Tongue (tissue), 1 donor: ENCODE measurements at regions not wholly inside any gene's neighbourhood (a gene's known extent, or its start where the extent isn't known, plus 50 kb on each side); places are given as distances from the start of the nearest gene placed in this dataset.

ENCODE experiments used
- DNase-seq: peaks from one replicate; pipeline ENCODE4 v3.0.0-alpha.2; 2015

GRCh38 chr17:62882284-62882683 is 74.2 kb upstream of the MARCHF10 start:
- no peak for DNase-seq

- DNase-seq, result no peak
These were observed 72.0 kb upstream of the MARCHF10 start for GRCh38 chr17:62880120-62880519.

GRCh38 chr17:62876673-62877405 is 68.7 kb upstream of the MARCHF10 start:
- DNase-seq, result peak; percentile 37

- DNase-seq, result no peak
These were observed 67.9 kb upstream of the MARCHF10 start for GRCh38 chr17:62876063-62876462.

GRCh38 chr17:62875296-62875695 is 67.2 kb upstream of the MARCHF10 start:
- no peak for DNase-seq

- DNase-seq, result no peak
These were observed 63.2 kb upstream of the MARCHF10 start for GRCh38 chr17:62871291-62871690.

GRCh38 chr17:62870552-62870971 is 62.4 kb upstream of the MARCHF10 start:
- DNase-seq, result peak; percentile 52

- DNase-seq, result peak; percentile 65
These were observed 62.0 kb upstream of the MARCHF10 start for GRCh38 chr17:62870030-62870541.

GRCh38 chr17:62868723-62869122 is 60.6 kb upstream of the MARCHF10 start:
- no peak for DNase-seq

GRCh38 chr17:62868008-62868407 is 59.9 kb upstream of the MARCHF10 start:
- no peak for DNase-seq

GRCh38 chr17:62867303-62867702 is 59.2 kb upstream of the MARCHF10 start:
- DNase-seq, result peak; percentile 35

- DNase-seq, result peak; percentile 32
These were observed 58.4 kb upstream of the MARCHF10 start for GRCh38 chr17:62866471-62866870.

GRCh38 chr17:62865586-62865985 is 57.5 kb upstream of the MARCHF10 start:
- no peak for DNase-seq

- DNase-seq, result no peak
These were observed 54.1 kb upstream of the MARCHF10 start for GRCh38 chr17:62862251-62862650.

GRCh38 chr17:62860962-62861873 is 53.1 kb upstream of the MARCHF10 start:
- DNase-seq, result no peak

- no peak for DNase-seq
These were observed 51.0 kb upstream of the MARCHF10 start for GRCh38 chr17:62859146-62859545.
